ENCODE measurements at regions not wholly inside any gene's neighbourhood (a gene's known extent, or its start where the extent isn't known, plus 50 kb on each side); places are given as distances from the start of the nearest gene placed in this dataset.

DNA sequence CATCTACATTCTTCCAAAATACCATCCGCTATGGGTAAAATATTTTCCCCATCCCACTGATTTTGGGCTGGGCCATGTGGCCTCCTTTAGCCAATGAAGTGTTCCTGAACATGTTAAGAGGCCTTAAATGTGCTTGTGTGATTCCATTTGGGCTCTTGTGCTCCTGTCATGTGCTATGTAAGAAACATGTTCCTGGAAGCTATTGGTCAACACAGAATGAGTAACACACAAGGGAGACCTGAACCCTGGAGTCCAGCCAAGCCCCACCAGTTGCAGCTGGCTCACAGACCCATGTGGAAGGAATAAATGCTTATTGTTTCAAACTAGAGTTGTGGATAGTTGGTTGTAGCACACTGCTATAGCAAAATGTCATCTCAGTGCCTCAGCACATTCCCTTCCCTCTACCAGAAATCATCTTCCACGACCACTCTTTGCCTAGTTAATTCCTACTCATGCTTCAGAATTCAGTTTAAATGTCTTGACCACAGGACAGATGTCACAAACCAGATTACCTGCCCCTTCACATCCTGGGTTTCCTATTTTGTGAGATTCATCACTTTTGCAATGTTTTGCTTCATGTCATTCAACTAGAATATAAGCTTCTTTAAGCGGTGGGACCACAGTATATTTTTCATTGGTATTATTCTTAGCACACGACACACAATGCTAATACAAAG is 217.3 kb upstream of the EEA1 start:
- peak overlapping the region; percentile 89 for H3K27ac ChIP-seq
- H3K4me1 ChIP-seq (ENCODE audit: insufficient read depth) = peaks cover 27% of the 10 kb centered on the region
- no peak overlapping the region for H3K4me3 ChIP-seq
- DNase-seq (ENCODE audit: low spot score) = peak; percentile 24
- no peaks in the 10 kb centered on the region for H3K9me2 ChIP-seq (replicated peaks; ENCODE audit: insufficient read depth)
- H3K36me3 ChIP-seq (replicated peaks; ENCODE audit: insufficient read depth, low read depth) = no peaks in the 10 kb centered on the region
- no peak overlapping the region for H2AFZ ChIP-seq
- TF ChIP-seq, protein P1, sequence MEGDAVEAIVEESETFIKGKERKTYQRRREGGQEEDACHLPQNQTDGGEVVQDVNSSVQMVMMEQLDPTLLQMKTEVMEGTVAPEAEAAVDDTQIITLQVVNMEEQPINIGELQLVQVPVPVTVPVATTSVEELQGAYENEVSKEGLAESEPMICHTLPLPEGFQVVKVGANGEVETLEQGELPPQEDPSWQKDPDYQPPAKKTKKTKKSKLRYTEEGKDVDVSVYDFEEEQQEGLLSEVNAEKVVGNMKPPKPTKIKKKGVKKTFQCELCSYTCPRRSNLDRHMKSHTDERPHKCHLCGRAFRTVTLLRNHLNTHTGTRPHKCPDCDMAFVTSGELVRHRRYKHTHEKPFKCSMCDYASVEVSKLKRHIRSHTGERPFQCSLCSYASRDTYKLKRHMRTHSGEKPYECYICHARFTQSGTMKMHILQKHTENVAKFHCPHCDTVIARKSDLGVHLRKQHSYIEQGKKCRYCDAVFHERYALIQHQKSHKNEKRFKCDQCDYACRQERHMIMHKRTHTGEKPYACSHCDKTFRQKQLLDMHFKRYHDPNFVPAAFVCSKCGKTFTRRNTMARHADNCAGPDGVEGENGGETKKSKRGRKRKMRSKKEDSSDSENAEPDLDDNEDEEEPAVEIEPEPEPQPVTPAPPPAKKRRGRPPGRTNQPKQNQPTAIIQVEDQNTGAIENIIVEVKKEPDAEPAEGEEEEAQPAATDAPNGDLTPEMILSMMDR (IDR thresholded peaks at IDR 0.05; ENCODE audit: poor library complexity) = no peak
- H3K4me2 ChIP-seq = no peak overlapping the region
- H3K9me3 ChIP-seq (ENCODE audit: low read depth) = no peaks in the 10 kb centered on the region
- 86% methylated on average over 4 of the region's 4 CpGs for WGBS (ENCODE audit: low lambda C conversion rate, missing lambda C conversion rate)
- H3K27me3 ChIP-seq = no peaks in the 10 kb centered on the region
- no peaks in the 10 kb centered on the region for H3K79me2 ChIP-seq
- no peaks in the 10 kb centered on the region for H4K20me1 ChIP-seq (ENCODE audit: insufficient read depth, poor library complexity, severe bottlenecking)

DNA sequence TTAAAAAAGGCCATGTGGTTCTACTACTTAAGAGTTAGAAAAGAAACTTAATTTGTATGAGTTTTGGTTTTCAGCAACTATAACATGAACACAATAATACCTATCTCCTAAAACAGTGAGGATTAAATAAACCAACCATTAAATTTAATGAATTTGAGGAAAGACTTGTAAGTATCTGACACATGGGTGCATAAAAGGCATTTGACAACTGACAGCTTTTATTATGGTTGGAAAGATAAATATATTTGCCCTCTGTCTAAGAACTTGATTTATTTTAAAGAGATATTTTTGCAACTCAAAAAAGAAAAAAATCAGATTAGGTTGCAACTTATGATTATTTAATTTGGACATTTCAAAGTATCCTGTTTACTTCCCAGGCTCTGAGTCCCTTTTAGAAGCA is 217.9 kb upstream of the EEA1 start:
- no peak overlapping the region for H3K4me2 ChIP-seq
- no peaks in the 10 kb centered on the region for H4K20me1 ChIP-seq (ENCODE audit: insufficient read depth, poor library complexity, severe bottlenecking)
- TF ChIP-seq EZH2phosphoT487 (IDR thresholded peaks at IDR 0.05; ENCODE audit: low read depth, severe bottlenecking, unreplicated experiment) = no peak
- TF ChIP-seq EZH2 (IDR thresholded peaks at IDR 0.05; ENCODE audit: borderline replicate concordance) = no peak
- TF ChIP-seq, protein P1 (IDR thresholded peaks at IDR 0.05; ENCODE audit: poor library complexity) = no peak
- no peak for DNase-seq (ENCODE audit: low spot score)
- H3K9me3 ChIP-seq (ENCODE audit: low read depth) = no peaks in the 10 kb centered on the region
- no peaks in the 10 kb centered on the region for H3K27me3 ChIP-seq
- H3K4me3 ChIP-seq = no peak overlapping the region
- peak overlapping the region; percentile 89 for H3K27ac ChIP-seq
- no peaks in the 10 kb centered on the region for H3K9me2 ChIP-seq (replicated peaks; ENCODE audit: insufficient read depth)
- H3K36me3 ChIP-seq (replicated peaks; ENCODE audit: insufficient read depth, low read depth) = no peaks in the 10 kb centered on the region
- H2AFZ ChIP-seq = no peak overlapping the region
- no peaks in the 10 kb centered on the region for H3K79me2 ChIP-seq
- H3K4me1 ChIP-seq (ENCODE audit: insufficient read depth) = peaks cover 27% of the 10 kb centered on the region

DNA sequence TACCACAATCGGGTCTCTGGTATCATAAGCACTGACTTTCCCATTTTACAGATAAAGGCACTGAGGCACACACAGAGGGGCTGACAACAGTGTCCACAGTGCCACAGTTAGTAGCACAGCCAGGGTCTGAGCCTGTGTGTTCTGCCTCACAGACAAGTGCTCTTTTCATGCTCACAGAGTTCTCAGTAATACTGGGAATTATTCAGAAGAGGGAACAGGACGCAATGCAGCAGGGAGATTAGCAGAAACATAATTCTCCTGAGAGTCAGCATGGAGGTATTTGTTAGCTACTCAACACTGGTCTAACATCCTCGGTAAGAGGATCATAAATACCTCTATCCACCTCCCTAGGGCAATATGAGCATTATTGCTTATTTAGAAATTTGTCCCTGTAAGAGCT is 219.3 kb upstream of the EEA1 start:
- H3K27me3 ChIP-seq = no peaks in the 10 kb centered on the region
- no peaks in the 10 kb centered on the region for H4K20me1 ChIP-seq (ENCODE audit: insufficient read depth, poor library complexity, severe bottlenecking)
- H3K9me2 ChIP-seq (replicated peaks; ENCODE audit: insufficient read depth) = no peaks in the 10 kb centered on the region
- H2AFZ ChIP-seq = no peak overlapping the region
- H3K4me3 ChIP-seq = no peak overlapping the region
- peak overlapping the region; percentile 89 for H3K27ac ChIP-seq
- WGBS (ENCODE audit: low lambda C conversion rate, missing lambda C conversion rate) = 43% methylated on average over 3 of the region's 3 CpGs
- DNase-seq (ENCODE audit: low spot score) = no peak
- no peaks in the 10 kb centered on the region for H3K79me2 ChIP-seq
- peak overlapping the region; percentile 19 for H3K4me2 ChIP-seq
- H3K4me1 ChIP-seq (ENCODE audit: insufficient read depth) = peaks cover 27% of the 10 kb centered on the region
- TF ChIP-seq EZH2 (IDR thresholded peaks at IDR 0.05; ENCODE audit: borderline replicate concordance) = no peak
- TF ChIP-seq, protein P1 (IDR thresholded peaks at IDR 0.05; ENCODE audit: poor library complexity) = no peak
- no peak for TF ChIP-seq EZH2phosphoT487 (IDR thresholded peaks at IDR 0.05; ENCODE audit: low read depth, severe bottlenecking, unreplicated experiment)
- no peaks in the 10 kb centered on the region for H3K9me3 ChIP-seq (ENCODE audit: low read depth)
- no peaks in the 10 kb centered on the region for H3K36me3 ChIP-seq (replicated peaks; ENCODE audit: insufficient read depth, low read depth)

DNA sequence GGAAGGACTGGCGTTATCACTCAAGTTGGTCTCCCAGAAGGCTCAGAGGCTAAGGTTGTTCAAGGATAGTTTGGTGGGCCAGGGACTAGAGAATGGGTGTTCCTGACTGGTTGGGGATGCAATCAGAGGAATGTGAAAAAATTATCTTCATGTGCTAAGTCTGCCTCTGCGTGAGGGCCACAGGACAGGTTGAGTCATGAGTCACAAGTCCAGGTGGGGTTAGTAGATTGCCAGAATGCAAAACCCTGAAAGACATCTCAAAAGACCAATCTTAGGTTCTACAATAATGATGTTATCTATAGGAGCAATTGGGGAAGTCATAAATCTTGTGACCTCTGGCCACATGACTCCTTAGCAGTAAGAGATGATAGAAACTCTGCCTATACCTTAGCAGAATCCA is 220.1 kb upstream of the EEA1 start:
- no peak overlapping the region for H2AFZ ChIP-seq
- TF ChIP-seq EZH2phosphoT487 (IDR thresholded peaks at IDR 0.05; ENCODE audit: low read depth, severe bottlenecking, unreplicated experiment) (no peak), EZH2 (IDR thresholded peaks at IDR 0.05; ENCODE audit: borderline replicate concordance) (no peak)
- TF ChIP-seq, protein P1 (IDR thresholded peaks at IDR 0.05; ENCODE audit: poor library complexity) = no peak
- WGBS (ENCODE audit: low lambda C conversion rate, missing lambda C conversion rate) = 70% methylated on average over 2 of the region's 2 CpGs
- DNase-seq (ENCODE audit: low spot score) = peak; percentile 62
- no peaks in the 10 kb centered on the region for H3K9me3 ChIP-seq (ENCODE audit: low read depth)
- no peaks in the 10 kb centered on the region for H3K9me2 ChIP-seq (replicated peaks; ENCODE audit: insufficient read depth)
- H3K4me1 ChIP-seq (ENCODE audit: insufficient read depth) = peaks cover 27% of the 10 kb centered on the region
- peak overlapping the region; percentile 90 for H3K27ac ChIP-seq
- H3K4me3 ChIP-seq = no peak overlapping the region
- H3K27me3 ChIP-seq = no peaks in the 10 kb centered on the region
- H4K20me1 ChIP-seq (ENCODE audit: insufficient read depth, poor library complexity, severe bottlenecking) = no peaks in the 10 kb centered on the region
- no peaks in the 10 kb centered on the region for H3K36me3 ChIP-seq (replicated peaks; ENCODE audit: insufficient read depth, low read depth)
- H3K4me2 ChIP-seq = no peak overlapping the region
- no peaks in the 10 kb centered on the region for H3K79me2 ChIP-seq
